GM23248 (cell line): ENCODE measurements at regions not wholly inside any gene's neighbourhood (a gene's known extent, or its start where the extent isn't known, plus 50 kb on each side); places are given as distances from the start of the nearest gene placed in this dataset.
"Not testable (repeated sequence)": the region's sequence is repeated elsewhere in the genome, so short reads cannot be mapped to it uniquely, and the experiment has no call there.

ENCODE experiments used
- EZH2 ChIP-seq: fragments of 200-600 bp; sonication (generic); IDR thresholded peaks from 2 replicates; pipeline ENCODE4 v1.6.1; 2018; ENCODE audit warnings: antibody characterized with exemption, mild to moderate bottlenecking; ENCODE audit not compliant: insufficient read depth, poor library complexity, severe bottlenecking
- EZH2phosphoT487 ChIP-seq: fragments of 200-600 bp; sonication (generic); IDR thresholded peaks from 2 replicates; pipeline ENCODE4 v1.6.1; 2018; ENCODE audit warnings: antibody characterized with exemption, moderate library complexity, mild to moderate bottlenecking, low read depth; ENCODE audit not compliant: insufficient read depth

DNA sequence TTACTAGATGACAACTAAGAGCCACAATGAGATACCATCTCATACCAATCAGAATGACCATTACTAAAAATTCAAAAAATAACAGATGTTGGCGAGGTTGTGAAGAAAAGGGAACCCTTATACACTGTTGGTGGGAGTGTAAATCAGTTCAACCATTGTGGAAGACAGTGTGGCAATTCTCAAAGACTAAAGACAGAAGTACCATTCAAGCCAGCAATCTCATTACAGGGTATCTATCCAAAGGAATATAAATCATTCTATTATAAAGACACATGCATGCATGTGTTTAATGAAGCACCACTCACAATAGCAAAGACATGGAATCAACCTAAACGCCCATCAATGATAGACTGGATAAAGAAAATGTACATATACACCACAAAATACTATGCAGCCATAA, 705.1 kb upstream of the ACVR2A start:
- TF ChIP-seq EZH2, EZH2phosphoT487: not testable (repeated sequence)
